ENCODE measurements at regions not wholly inside any gene's neighbourhood (a gene's known extent, or its start where the extent isn't known, plus 50 kb on each side); places are given as distances from the start of the nearest gene placed in this dataset.
"Not testable (repeated sequence)": the region's sequence is repeated elsewhere in the genome, so short reads cannot be mapped to it uniquely, and the experiment has no call there.

DNA sequence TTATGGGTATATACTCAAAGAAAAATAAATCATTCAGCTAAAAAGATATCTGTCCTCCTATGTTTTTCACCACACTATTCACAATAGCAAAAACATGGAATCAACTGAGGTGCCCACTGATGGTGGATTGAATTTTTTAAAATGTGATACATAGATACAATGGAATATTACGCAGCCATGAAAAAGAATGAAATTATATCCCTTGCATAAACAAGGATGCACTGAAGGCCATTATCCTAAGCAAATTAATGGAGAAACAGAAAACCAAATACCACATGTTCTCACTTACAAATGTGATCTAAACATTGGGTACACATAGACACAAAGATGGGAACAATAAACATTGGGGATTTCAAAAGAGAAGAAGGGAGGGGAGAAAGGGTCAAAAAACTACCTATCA, 964.2 kb upstream of the IGFBP7 start:
- DNase-seq (ENCODE audit: low read depth in 2 of 3, low spot score in 1 of 3): no peak

DNA sequence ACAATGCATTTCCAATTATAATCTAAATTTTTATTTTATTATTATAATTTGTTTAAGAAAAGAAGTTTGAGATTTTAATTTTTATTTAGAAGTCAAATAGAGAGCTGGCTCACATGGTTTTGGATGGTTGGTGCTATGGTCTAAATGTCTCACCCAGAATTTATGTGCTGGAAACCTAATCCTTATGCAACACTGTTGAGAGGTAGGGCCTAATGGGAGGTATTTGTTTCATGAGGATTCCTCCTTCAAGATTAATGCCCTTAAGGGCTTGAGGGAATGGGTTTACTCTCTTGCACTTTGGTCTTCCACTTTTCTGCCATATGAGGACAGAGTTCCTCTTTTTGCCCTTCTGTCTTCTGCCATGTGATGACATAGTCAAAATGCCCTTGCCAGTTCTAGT, 960.5 kb upstream of the IGFBP7 start:
- no peak for DNase-seq (ENCODE audit: low read depth in 2 of 3, low spot score in 1 of 3)

DNA sequence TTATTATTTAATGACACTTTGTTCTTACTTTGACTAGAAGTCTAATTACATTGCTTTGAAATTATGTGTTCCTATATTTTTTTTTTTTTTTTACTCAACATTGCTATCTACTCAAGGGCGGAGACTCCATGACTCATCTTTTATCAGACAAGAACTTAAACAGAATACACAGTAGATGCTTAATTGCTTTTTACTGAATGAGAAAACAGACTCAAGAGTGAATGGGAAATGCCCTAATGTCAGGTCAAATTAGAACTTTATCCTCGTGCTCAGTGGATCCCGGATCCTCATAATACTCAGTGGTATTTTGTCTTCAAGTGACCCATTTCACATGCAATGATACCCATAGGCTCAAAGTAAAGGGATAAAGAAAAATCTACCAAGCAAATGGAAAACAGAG, 954.5 kb upstream of the IGFBP7 start:
- DNase-seq (ENCODE audit: low read depth in 2 of 3, low spot score in 1 of 3): no peak

DNA sequence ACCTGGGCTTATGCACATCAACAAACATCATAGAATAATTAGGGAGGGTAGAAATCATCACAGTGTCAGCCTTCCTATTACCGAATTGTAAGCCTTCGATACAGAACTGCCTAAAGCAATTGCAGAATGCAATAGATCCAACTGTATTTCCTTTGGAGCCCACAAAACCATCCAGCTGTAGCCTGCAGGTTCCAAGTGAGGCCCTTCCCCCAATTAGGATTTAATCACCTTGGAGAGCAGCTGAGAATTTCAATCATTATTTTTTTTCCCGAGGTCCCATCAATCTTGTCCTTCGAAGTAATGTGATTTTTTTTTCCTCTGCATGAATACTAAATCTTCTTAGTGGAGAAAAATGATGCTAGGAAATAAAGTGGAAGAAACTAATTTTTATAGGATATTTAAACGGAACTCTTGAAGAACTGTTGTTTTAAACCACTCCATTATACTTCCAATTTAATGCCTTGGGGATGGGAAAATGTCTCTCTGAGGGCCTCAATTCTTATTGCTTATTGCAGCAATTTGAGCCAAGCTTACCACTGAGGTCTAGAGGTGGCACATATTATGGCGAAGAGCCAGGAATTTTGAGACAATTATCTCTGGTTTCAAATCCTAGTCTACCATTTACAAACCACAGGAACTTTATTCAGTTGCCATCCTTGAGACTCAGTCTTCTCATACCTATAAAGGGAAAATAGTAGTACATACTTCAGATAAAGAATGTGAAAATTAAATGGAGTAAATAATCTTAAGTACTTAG, 953.4 kb upstream of the IGFBP7 start:
- no peak for DNase-seq (ENCODE audit: low read depth in 2 of 3, low spot score in 1 of 3)

DNA sequence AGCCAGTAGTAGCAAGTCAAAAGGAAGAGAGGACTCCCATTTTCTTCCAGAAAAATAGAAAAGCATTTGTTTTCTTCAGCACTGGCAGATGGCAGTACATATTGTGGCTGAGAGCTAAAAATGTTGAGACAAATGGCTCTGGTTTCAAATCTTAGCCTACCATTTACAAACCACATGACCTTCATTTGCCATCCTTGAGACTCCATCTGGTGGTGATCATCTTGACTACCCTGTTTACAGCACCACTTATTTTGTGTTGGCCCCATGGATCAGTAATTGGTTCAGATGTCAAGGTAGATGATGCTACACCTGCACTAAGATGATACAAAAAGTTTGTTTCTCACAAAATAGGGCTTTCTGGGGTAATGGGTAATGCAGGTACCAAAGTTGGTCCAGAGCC, 951.8 kb upstream of the IGFBP7 start:
- DNase-seq (ENCODE audit: low read depth in 2 of 3, low spot score in 1 of 3): no peak

DNA sequence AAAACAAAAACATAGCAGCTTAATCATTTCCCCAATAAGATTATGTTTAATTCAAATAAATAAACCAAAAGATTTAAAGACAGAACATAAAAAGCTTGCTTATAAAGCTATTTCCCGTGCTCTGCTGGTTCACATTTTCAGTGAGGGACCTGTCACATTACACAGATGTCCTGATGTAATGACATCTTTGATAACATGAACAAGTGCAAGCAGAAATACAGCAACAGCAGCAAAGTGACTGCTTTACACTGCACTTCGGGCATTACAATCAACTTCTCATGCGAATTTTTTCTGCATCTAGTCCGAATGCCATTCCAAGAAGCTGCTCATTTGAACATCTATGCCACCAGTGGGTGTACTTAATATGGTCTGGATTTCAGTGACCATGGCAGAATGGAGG, 940.3 kb upstream of the IGFBP7 start:
- no peak for DNase-seq (ENCODE audit: low read depth in 2 of 3, low spot score in 1 of 3)

DNA sequence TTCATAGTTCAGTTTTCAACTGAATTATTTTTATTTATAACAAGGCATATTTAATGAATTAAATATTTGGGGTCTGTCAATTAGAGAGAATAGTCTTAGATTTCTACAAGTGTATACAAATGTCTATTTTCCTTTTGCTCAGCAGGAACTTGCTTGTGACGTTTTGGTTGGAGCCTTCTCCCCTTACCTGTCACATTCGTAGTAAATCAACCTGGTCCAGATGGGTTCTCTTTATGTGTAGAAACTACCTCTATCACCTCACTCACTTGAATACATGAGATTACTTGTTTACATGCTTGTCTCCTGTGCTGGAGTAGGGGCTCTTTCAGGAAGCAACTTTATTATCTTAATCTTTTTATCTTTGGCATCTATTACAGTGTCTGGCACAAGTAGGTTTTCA, 938.3 kb upstream of the IGFBP7 start:
- DNase-seq (ENCODE audit: low read depth in 2 of 3, low spot score in 1 of 3): no peak

DNA sequence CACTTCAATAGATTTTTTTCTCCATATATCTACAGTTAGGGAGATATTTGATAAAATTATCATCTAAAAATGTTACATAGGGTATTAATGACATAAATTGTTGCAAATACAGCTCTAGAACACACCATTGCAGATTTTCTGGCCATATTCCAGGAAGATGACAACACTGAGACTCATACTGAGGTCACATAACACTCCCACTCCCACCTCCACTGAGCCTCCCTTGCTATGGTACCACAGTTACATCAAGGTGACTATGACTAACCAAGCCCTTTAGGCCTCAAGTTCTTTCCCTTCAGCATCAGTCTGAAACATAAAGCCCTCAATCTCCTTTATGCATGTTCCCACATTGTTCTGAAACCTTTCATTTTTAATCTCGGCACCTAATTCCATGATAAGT, 932.0 kb upstream of the IGFBP7 start:
- no peak for DNase-seq (ENCODE audit: low read depth in 2 of 3, low spot score in 1 of 3)

DNA sequence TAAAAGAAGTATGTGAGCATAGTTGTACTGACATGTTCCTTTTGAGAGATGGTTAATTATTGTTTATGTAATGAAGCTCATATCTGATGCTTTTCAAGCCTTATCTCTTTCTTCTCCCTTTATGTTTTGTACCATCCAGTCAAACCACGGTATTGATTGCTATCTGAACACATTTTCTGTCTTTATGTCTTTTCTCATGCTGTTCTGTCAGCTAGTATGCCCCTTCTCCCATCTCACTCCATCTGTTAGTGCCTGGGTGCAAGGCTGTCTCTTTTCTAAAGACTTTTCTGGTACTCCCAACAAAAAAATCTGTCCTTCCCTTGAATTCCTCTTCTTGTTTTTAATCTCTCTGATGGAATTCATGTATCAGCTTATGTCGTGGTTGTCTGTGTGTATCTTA, 883.8 kb upstream of the IGFBP7 start:
- DNase-seq (ENCODE audit: low read depth in 2 of 3, low spot score in 1 of 3): no peak

DNA sequence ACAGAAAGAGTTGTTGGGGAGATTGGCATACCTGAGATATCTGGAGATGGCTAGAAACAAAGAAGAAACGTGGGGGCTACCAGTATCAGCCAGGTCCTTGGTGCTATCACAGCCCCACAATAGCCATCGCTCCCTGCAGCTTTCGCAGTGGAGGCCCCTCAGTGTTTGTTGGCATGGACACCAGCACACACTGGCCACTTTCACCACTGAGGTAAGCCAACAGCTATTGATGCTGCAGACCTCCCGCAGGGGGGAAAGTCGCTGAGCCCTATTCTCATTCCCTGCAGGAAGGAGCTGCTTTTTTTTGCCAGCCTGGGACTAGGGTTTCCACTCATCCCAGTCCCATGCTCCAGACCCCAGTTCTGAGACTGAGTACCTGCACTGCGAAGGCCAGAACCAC, 879.2 kb upstream of the IGFBP7 start:
- DNase-seq (ENCODE audit: low read depth in 2 of 3, low spot score in 1 of 3): no peak

DNA sequence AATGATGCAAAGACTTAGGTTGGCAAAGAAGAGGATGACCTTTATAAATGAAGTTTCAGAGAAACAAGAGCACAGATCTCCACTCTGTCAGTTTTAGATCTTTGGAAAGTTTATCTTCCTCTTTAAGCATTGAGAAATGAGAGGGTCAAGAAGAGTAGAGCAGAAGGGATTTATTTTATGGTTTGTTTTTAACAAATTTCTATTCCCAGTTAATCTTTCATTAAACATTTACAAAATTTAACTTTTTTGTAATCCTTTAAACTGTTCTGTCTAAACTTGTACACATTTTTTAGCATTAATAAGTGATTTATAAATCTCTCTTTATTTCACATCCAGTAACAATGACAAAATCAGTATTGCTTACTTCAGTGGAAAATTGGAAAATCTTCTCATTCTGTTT, 875.0 kb upstream of the IGFBP7 start:
- DNase-seq (ENCODE audit: low read depth in 2 of 3, low spot score in 1 of 3): no peak

DNA sequence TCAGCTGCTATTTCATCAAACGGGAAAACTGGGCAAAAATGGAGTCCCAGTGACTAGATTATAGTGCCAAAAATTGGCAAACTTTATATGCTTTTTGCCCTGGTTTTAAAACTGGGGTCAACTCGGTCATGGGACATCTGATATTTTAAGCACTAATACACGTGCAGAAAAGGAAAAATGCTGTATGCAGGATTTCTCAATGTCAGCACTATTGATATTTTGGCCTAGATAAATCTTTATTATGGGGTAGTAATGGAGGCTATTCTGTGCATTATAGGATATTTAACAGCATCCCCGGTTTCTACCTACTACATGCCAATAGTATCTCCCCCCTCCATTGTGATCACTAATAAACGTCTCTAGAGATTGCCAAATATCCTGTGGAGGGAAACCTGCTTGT, 870.9 kb upstream of the IGFBP7 start:
- no peak for DNase-seq (ENCODE audit: low read depth in 2 of 3, low spot score in 1 of 3)

DNA sequence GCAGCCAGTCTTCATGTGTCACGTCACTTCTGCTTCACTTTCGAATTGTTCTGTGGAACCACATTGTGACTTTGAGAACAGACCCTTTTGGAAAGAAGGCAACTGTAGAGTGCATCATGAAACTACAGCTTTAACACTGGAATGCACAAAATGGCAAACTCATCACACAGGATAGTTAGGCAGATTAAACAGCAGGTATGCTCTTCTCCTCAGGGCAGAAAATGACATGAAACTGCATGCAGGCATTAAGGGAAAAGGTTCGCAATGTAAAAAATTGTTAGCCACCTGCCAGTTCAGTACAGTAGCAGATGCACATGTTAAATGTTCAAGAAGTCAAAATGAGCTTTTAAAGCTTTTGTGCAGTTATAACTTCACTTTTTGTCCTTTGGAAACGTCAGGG, 864.6 kb upstream of the IGFBP7 start:
- no peak for DNase-seq (ENCODE audit: low read depth in 2 of 3, low spot score in 1 of 3)

DNA sequence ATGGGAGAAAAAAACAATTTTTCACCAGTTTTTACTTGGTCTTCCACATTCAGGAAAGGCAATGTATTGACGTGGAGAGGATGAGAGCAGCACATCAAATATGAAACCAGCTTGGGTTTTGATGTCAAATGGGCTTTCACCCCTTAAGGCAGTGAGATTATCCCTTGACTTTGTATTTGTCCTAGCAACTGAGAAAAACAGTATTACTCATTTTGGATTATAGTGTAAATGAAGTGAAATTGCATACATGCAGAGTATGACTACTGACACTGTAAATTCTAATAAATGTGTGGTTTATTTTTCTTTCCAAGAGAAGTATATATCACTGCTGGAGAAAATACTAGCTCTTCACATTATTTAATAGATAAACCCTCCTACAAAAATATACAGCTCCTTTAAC, 863.6 kb upstream of the IGFBP7 start:
- no peak for DNase-seq (ENCODE audit: low read depth in 2 of 3, low spot score in 1 of 3)

DNA sequence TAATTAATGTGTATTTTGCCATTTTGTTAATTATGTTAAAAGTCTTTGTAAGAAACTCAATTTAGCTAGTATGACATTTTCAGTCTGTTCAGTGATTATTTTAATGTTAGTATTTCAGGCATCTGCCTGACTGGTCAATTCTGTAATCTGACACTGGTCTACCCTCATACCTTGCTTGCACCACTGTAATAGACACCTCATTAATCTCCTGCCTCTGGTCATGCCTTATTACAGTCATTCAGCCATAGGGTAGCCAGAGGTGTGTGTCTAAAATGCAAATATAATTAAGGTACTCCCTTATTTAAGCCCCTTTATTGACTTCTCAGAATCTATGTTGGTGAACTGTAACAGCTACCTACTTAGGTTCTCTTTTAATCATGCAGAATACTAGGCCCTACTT, 861.1 kb upstream of the IGFBP7 start:
- no peak for DNase-seq (ENCODE audit: low read depth in 2 of 3, low spot score in 1 of 3)

DNA sequence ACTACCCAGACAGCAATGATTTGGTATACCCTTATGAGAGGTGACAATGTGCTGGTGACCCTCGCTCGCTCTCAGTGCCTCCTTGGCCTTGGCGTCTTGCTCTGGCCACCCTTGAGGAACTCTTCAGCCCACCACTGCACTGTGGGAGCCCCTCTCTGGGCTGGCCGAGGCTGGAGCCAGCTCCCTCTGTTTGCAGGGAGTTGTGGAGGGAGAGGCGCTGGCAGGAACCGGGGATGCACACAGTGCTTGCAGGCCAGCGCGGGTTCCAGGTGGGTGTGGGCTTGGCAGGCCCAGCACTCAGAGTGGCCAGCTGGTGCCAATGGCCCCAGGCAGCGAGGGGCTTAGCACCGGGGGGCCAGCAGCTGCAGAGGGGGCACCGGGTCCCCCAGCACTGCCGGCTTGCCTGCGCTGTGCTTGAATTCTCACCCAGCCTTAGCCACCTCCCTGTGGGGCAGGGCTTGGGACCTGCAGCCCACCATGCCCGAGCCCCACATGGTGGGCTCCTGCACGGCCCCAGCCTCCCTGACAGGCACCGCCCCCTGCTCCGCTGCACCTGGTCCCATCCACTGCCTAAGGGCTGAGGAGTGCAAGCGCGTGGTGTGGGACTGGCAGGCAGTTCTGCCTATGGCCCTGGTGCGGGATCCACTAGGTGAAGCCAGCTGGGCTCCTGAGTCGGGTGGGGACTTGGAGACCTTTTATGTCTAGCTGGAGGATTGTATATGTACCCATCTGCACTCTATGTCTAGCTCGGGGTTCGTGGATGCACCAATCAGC, 857.0 kb upstream of the IGFBP7 start:
- no peak for DNase-seq (ENCODE audit: low read depth in 2 of 3, low spot score in 1 of 3)

DNA sequence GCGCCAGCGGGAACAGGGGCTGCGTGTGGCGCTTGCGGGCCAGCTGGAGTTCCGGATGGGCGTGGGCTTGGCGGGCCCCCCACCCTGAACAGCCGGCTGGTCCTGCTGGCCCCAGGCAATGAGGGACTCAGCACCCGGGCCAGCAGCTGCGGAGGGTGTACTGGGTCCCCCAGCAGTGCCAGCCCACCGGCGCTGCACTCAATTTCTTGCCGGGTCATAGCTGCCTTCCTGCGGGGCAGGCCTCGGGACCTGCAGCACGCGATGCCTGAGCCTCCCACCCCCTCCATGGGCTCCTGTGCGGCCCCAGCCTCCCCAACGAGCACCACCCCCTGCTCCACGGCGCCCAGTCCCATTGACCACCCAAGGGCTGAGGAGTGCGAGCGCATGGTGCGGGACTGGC, 855.2 kb upstream of the IGFBP7 start:
- DNase-seq (ENCODE audit: low read depth in 2 of 3, low spot score in 1 of 3): not testable (repeated sequence)

DNA sequence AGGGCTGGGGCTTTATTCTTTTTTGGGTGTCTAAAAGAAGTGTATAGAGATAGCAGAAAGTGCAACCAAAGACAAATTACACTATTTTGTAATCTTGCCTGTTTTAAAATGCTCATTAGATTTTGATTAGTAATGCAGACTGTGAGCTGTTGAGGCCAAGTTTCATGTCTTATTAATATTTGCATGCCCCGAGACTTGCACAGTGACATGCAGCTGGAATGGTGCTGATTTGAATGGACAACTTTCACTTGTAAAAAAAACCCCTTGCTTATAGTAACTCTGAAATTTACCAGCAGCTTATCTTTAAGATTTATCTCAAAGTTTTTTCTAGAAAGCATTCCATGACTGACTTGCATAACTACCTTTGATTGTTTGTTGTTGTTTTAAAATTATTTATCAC, 835.1 kb upstream of the IGFBP7 start:
- no peak for DNase-seq (ENCODE audit: low read depth in 2 of 3, low spot score in 1 of 3)

DNA sequence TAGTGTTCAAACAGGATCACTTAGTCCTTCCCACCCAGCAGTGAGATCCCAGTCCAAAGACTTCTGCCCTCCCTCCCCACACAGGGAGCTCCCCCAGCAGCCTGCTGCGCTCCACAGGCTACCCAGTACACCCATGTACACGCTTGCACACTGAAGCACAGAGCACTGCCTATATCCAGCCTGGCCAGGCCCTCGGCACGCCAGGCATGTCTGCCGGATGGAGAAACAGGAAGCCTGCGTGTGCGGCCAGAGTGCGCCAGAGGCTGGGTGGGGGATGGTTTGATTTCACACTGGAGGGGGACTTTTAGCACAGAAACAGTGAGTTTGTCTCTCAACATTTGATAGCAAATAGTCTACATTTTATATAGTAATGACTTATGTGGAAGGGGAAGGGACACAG, 833.5 kb upstream of the IGFBP7 start:
- no peak for DNase-seq (ENCODE audit: low read depth in 2 of 3, low spot score in 1 of 3)

DNA sequence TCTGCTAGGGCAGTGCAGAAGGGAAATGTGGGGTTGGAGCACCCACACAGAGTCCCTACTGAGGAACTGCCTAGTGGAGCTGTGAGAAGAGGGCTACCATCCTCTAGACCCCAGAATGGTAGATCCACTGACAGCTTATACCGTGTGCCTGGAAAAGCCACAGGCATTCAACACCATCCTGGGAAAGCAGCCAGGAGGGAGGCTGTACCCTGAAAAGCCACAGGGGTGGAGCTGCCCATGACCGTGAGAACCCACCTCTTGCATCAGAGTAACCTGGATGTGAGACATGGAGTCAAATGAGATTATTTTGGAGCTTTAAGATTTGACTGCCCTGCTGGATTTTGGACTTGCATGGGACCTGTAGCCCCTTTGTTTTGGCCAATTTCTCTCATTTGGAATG, 827.1 kb upstream of the IGFBP7 start:
- not testable (repeated sequence) for DNase-seq (ENCODE audit: low read depth in 2 of 3, low spot score in 1 of 3)

DNA sequence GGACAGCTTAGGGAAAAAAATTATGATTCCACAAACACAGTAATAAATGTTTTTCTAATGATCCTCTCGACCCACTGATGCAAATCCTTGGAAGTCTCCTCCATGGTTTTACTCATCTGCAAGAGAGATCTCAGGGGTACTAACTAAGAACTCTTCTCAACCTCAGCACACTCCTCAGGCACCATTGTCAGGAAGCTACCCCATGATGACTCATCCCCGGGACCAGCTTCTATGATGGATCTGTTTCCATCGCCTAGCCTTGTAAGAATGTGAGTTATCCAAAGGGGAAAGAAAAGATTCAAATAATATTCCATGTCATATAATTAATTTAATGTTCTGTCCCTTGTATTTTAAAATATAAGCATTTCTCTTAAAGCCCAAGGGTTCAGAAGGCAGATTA, 816.1 kb upstream of the IGFBP7 start:
- DNase-seq (ENCODE audit: low read depth in 2 of 3, low spot score in 1 of 3): no peak

DNA sequence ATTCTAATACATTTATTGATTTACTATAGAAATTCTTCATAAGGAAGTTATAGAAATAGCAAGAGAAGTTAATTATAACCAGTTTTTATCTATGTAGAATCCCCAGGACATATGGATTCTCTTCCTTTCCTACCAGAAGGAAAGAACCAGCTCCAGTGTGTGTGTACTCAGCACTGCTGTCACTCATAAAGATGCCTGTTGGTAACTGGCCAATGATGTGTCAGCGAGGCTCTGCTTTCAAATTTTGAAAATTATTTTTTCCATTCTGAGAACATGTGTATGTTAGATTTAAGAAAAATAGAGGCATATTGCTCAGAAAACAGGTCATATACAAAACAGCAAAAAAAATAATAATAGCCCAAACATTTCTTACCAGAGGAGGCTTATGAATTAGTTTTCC, 814.8 kb upstream of the IGFBP7 start:
- no peak for DNase-seq (ENCODE audit: low read depth in 2 of 3, low spot score in 1 of 3)

DNA sequence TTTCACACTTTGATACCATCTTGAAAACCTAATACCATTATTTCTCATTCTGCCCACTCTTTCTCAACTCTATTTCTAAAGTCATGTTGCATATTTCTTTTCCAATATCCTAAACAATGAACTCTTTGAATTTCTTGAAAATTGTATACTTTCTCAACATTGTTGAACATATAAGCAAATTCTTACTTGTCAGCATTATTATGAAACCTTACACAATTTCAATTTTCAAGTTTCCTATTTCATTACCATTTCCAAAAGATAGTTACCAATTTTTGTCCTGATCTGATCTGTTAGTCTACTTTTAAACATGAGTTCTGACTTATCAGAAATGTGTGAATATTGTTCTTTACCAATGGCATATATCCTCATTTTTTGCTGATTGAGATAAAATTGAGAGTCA, 806.3 kb upstream of the IGFBP7 start:
- no peak for DNase-seq (ENCODE audit: low read depth in 2 of 3, low spot score in 1 of 3)
